Panc1 (cell line): ENCODE measurements at regions not wholly inside any gene's neighbourhood (a gene's known extent, or its start where the extent isn't known, plus 50 kb on each side); places are given as distances from the start of the nearest gene placed in this dataset.

Source experiments
- ATAC-seq: fragments of 200-7000 bp; cut with Tn5 transposase; 2 replicates; pipeline ENCODE4 v1.9.1; 2020; ENCODE audit warnings: mild to moderate bottlenecking, moderate library complexity
- BruUV-seq: library from RNA; stranded (reverse); fragments of 400-500 nt; replicated peaks from 2 replicates; lab custom pipeline; 2021; lab: Mats Ljungman, UMichigan
- CTCF ChIA-PET: fragments of 300-600 bp; sonication (Branson Sonifier 250); formaldehyde crosslinking; loops from one replicate; lab custom pipeline; 2022; ENCODE audit warnings: antibody characterized with exemption; lab: Charles Lee
- POLR2A ChIA-PET: fragments of 300-600 bp; sonication (Branson Sonifier 250); formaldehyde crosslinking; loops from one replicate; lab custom pipeline; 2022; ENCODE audit warnings: antibody characterized with exemption; lab: Charles Lee
- DNase-seq: peaks from one replicate; pipeline ENCODE4 v3.0.0-alpha.2; 2010; ENCODE audit warnings: low read depth, low spot score
- H3K27ac ChIP-seq: 2 replicates; pipeline ENCODE4 v1.5.1; 2011; ENCODE audit warnings: mild to moderate bottlenecking, low read length, inconsistent platforms
- H3K27me3 ChIP-seq: fragments of 200-500 bp; sonication (Bioruptor generic); 2 replicates; pipeline ENCODE4 v1.6.0; 2014; ENCODE audit warnings: low read length, inconsistent platforms; ENCODE audit not compliant: control insufficient read depth, insufficient read depth
- H3K36me3 ChIP-seq: fragments of 200-500 bp; sonication (Bioruptor generic); 2 replicates; pipeline ENCODE4 v1.5.1; 2014; ENCODE audit warnings: inconsistent platforms, mild to moderate bottlenecking, low read length, moderate library complexity; ENCODE audit not compliant: control insufficient read depth, insufficient read depth
- H3K4me1 ChIP-seq: 2 replicates; pipeline ENCODE4 v1.5.1; 2011; ENCODE audit warnings: inconsistent platforms, mild to moderate bottlenecking, low read length, moderate library complexity; ENCODE audit not compliant: control insufficient read depth, insufficient read depth
- H3K4me3 ChIP-seq, 2 experiments: 2 replicates each; pipeline ENCODE4 v1.5.1; 2011 to 2012; ENCODE audit warnings: low read depth in 2 of 2, low read length in 2 of 2, mild to moderate bottlenecking in 2 of 2, inconsistent platforms in 1 of 2, moderate library complexity in 1 of 2
- H3K9me3 ChIP-seq: fragments of 200-500 bp; sonication (Bioruptor generic); 2 replicates; pipeline ENCODE4 v1.5.1; 2014; ENCODE audit warnings: low read depth, mild to moderate bottlenecking, inconsistent platforms, low read length, moderate library complexity; ENCODE audit not compliant: control insufficient read depth, insufficient read depth
- CTCF ChIP-seq: fragments of 450-650 bp; IDR thresholded peaks from 2 replicates; pipeline ENCODE4 v1.5.1; 2017; ENCODE audit warnings: mild to moderate bottlenecking
- POLR2AphosphoS5 ChIP-seq: IDR thresholded peaks from 2 replicates; pipeline ENCODE4 v1.6.1; 2012; ENCODE audit warnings: mild to moderate bottlenecking, low read depth, low read length, moderate library complexity
- SIN3A ChIP-seq: IDR thresholded peaks from 2 replicates; pipeline ENCODE4 v1.6.1; 2012; ENCODE audit warnings: low read depth, mild to moderate bottlenecking, low read length, moderate library complexity, borderline replicate concordance; ENCODE audit not compliant: insufficient read depth
- TCF7L2 ChIP-seq: IDR thresholded peaks from 2 replicates; pipeline ENCODE4 v1.6.1; 2011; ENCODE audit warnings: mild to moderate bottlenecking, low read depth, low read length, inconsistent platforms
- in situ Hi-C: cut with HindIII; loops from 2 replicates; pipeline ENCODE4 v1.10.0; 2016; ENCODE audit warnings: low sequenced_read_pairs, low pct_unique_long_range_greater_than_20kb
- intact Hi-C: fragments of 100-400 bp; cut with micrococcal nuclease; formaldehyde crosslinking; loops from one replicate; pipeline ENCODE4 v1.10.0; 2022; ENCODE audit not compliant: unreplicated experiment
- TF ChIP-seq, protein P1 (sequence below), 2 experiments: IDR thresholded peaks; 2 replicates each; pipeline ENCODE4 v1.6.1; 2011 to 2012; ENCODE audit warnings: low read depth in 2 of 2, control low read depth in 1 of 2, low read length in 1 of 2, mild to moderate bottlenecking in 1 of 2, moderate library complexity in 1 of 2; ENCODE audit not compliant: insufficient read depth in 1 of 2

DNA sequence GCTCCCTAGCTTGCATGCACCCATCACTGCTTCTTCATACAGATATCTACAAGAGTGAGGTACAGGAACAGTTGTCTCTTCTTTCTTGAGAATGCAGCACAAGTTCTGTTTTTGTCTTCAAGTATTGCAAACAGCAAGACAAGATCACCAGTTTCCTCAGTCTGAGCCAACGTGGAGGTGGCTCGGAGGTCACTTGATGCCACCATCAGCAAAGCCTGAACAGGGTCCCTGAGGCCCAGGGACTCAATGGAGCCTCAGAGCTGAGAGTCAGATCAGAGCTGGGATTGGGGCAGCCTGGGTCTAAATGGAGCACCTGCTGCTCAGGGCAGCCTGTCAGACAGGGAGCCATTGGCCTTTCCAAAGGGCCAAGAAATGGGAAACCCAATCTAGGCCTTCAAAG, 290.7 kb upstream of the ID2 start:
- H3K27ac ChIP-seq, result no peak overlapping the region
- ATAC-seq, result no peak
- ChIA-PET POLR2A (no interaction called here), CTCF (no interaction called here)
- H3K9me3 ChIP-seq, result no peaks in the 10 kb centered on the region
- no peak for DNase-seq
- no peaks in the 10 kb centered on the region for H3K36me3 ChIP-seq
- H3K4me1 ChIP-seq, result no peaks in the 10 kb centered on the region
- H3K4me3 ChIP-seq, result no peak overlapping the region
- no TSS peak for BruUV-seq
- no peaks in the 10 kb centered on the region for H3K27me3 ChIP-seq
- TF ChIP-seq, protein P1, sequence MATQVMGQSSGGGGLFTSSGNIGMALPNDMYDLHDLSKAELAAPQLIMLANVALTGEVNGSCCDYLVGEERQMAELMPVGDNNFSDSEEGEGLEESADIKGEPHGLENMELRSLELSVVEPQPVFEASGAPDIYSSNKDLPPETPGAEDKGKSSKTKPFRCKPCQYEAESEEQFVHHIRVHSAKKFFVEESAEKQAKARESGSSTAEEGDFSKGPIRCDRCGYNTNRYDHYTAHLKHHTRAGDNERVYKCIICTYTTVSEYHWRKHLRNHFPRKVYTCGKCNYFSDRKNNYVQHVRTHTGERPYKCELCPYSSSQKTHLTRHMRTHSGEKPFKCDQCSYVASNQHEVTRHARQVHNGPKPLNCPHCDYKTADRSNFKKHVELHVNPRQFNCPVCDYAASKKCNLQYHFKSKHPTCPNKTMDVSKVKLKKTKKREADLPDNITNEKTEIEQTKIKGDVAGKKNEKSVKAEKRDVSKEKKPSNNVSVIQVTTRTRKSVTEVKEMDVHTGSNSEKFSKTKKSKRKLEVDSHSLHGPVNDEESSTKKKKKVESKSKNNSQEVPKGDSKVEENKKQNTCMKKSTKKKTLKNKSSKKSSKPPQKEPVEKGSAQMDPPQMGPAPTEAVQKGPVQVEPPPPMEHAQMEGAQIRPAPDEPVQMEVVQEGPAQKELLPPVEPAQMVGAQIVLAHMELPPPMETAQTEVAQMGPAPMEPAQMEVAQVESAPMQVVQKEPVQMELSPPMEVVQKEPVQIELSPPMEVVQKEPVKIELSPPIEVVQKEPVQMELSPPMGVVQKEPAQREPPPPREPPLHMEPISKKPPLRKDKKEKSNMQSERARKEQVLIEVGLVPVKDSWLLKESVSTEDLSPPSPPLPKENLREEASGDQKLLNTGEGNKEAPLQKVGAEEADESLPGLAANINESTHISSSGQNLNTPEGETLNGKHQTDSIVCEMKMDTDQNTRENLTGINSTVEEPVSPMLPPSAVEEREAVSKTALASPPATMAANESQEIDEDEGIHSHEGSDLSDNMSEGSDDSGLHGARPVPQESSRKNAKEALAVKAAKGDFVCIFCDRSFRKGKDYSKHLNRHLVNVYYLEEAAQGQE (IDR thresholded peaks at IDR 0.05; ENCODE audit: insufficient read depth in 1 of 2, low read depth in 2 of 2, low read length in 1 of 2), result no peak
- TF ChIP-seq TCF7L2, result no peak
- no peak for TF ChIP-seq POLR2AphosphoS5
- no peak for TF ChIP-seq CTCF
- no peak for TF ChIP-seq SIN3A
- intact Hi-C loops (no loop called here), in situ Hi-C loops (no loop called here)

GRCh38 chr2:8391584-8391983, 290.3 kb upstream of the ID2 start:
- no peak overlapping the region for H3K27ac ChIP-seq
- BruUV-seq, result no TSS peak
- no peaks in the 10 kb centered on the region for H3K9me3 ChIP-seq
- TF ChIP-seq SIN3A, result no peak
- H3K36me3 ChIP-seq, result no peaks in the 10 kb centered on the region
- H3K27me3 ChIP-seq, result no peaks in the 10 kb centered on the region
- ChIA-PET POLR2A (no interaction called here), CTCF (no interaction called here)
- DNase-seq, result no peak
- no peak for ATAC-seq
- intact Hi-C loops, result no loop called here
- in situ Hi-C loops, result no loop called here
- H3K4me1 ChIP-seq, result no peaks in the 10 kb centered on the region
- H3K4me3 ChIP-seq, result no peak overlapping the region

- no peaks in the 10 kb centered on the region for H3K36me3 ChIP-seq
- H3K4me1 ChIP-seq, result no peaks in the 10 kb centered on the region
- POLR2A ChIA-PET, result no interaction called here
- no TSS peak for BruUV-seq
- H3K27me3 ChIP-seq, result no peaks in the 10 kb centered on the region
- H3K9me3 ChIP-seq, result no peaks in the 10 kb centered on the region
- intact Hi-C loops (no loop called here), in situ Hi-C loops (no loop called here)
- H3K27ac ChIP-seq, result no peak overlapping the region
- no peak for DNase-seq
- H3K4me3 ChIP-seq, result no peak overlapping the region
- no peak for ATAC-seq
- CTCF ChIA-PET, result no interaction called here
- TF ChIP-seq POLR2AphosphoS5 (no peak), SIN3A (no peak), TCF7L2 (no peak), CTCF (no peak)
- TF ChIP-seq, protein P1 (IDR thresholded peaks at IDR 0.05; ENCODE audit: insufficient read depth in 1 of 2, low read depth in 2 of 2, low read length in 1 of 2), result no peak
Observed at GRCh38 chr2:8392098-8392866, 289.6 kb upstream of the ID2 start.
